ENCODE measurements at regions not wholly inside any gene's neighbourhood (a gene's known extent, or its start where the extent isn't known, plus 50 kb on each side); places are given as distances from the start of the nearest gene placed in this dataset.
"Not testable (repeated sequence)": the region's sequence is repeated elsewhere in the genome, so short reads cannot be mapped to it uniquely, and the experiment has no call there.

- no peak for DNase-seq (ENCODE audit: low read depth)
Observed at GRCh38 chr15:54841701-54842305, 354.9 kb downstream of the RSL24D1 start.

GRCh38 chr15:54840621-54841398 is 355.9 kb downstream of the RSL24D1 start:
- DNase-seq (ENCODE audit: low read depth) = no peak

- no peak for DNase-seq (ENCODE audit: low read depth)
Observed at GRCh38 chr15:54839379-54839778, 357.4 kb downstream of the RSL24D1 start.

GRCh38 chr15:54836052-54836795 is 360.5 kb downstream of the RSL24D1 start:
- no peak for DNase-seq (ENCODE audit: low read depth)

GRCh38 chr15:54829821-54830220 is 366.9 kb downstream of the RSL24D1 start:
- DNase-seq (ENCODE audit: low read depth) = no peak

GRCh38 chr15:54820811-54821210 is 375.9 kb downstream of the RSL24D1 start:
- no peak for DNase-seq (ENCODE audit: low read depth)

GRCh38 chr15:54820098-54820497 is 376.6 kb downstream of the RSL24D1 start:
- no peak for DNase-seq (ENCODE audit: low read depth)

- no peak for DNase-seq (ENCODE audit: low read depth)
Observed at GRCh38 chr15:54816401-54816800, 380.3 kb downstream of the RSL24D1 start.

GRCh38 chr15:54815556-54815955 is 381.2 kb downstream of the RSL24D1 start:
- no peak for DNase-seq (ENCODE audit: low read depth)

- no peak for DNase-seq (ENCODE audit: low read depth)
Observed at GRCh38 chr15:54812383-54812782, 384.4 kb downstream of the RSL24D1 start.

GRCh38 chr15:54810496-54810895 is 386.2 kb downstream of the RSL24D1 start:
- DNase-seq (ENCODE audit: low read depth) = no peak

GRCh38 chr15:54810031-54810430 is 386.7 kb downstream of the RSL24D1 start:
- DNase-seq (ENCODE audit: low read depth) = no peak

GRCh38 chr15:54808321-54808720 is 388.4 kb downstream of the RSL24D1 start:
- no peak for DNase-seq (ENCODE audit: low read depth)

GRCh38 chr15:54803987-54804386 is 392.8 kb downstream of the RSL24D1 start:
- no peak for DNase-seq (ENCODE audit: low read depth)

GRCh38 chr15:54803134-54803808 is 393.5 kb downstream of the RSL24D1 start:
- DNase-seq (ENCODE audit: low read depth) = no peak

GRCh38 chr15:54792526-54792925 is 404.2 kb downstream of the RSL24D1 start:
- no peak for DNase-seq (ENCODE audit: low read depth)

- DNase-seq (ENCODE audit: low read depth) = no peak
Observed at GRCh38 chr15:54790693-54791092, 406.0 kb downstream of the RSL24D1 start.

- no peak for DNase-seq (ENCODE audit: low read depth)
Observed at GRCh38 chr15:54789376-54789775, 407.4 kb downstream of the RSL24D1 start.

- not testable (repeated sequence) for DNase-seq (ENCODE audit: low read depth)
Observed at GRCh38 chr15:54781220-54781619, 415.5 kb downstream of the RSL24D1 start.

GRCh38 chr15:54779271-54779670 is 417.5 kb downstream of the RSL24D1 start:
- no peak for DNase-seq (ENCODE audit: low read depth)

GRCh38 chr15:54776410-54776809 is 420.3 kb downstream of the RSL24D1 start:
- no peak for DNase-seq (ENCODE audit: low read depth)

- no peak for DNase-seq (ENCODE audit: low read depth)
Observed at GRCh38 chr15:54772663-54773062, 424.1 kb downstream of the RSL24D1 start.
